Activated naive CD4-positive, alpha-beta T cell treated with anti-CD3 and anti-CD28 coated beads, Interleukin-2, amount 10 ng/mL, durations not matched to agents 7 days and 5 days (primary cell): ENCODE measurements at regions not wholly inside any gene's neighbourhood (a gene's known extent, or its start where the extent isn't known, plus 50 kb on each side); places are given as distances from the start of the nearest gene placed in this dataset.
"Not testable (repeated sequence)": the region's sequence is repeated elsewhere in the genome, so short reads cannot be mapped to it uniquely, and the experiment has no call there.

ENCODE experiments used
- CTCF ChIA-PET: fragments of 350-600 bp; sonication (Branson Sonifier 250); formaldehyde crosslinking; loops from one replicate; lab custom pipeline; 2021; ENCODE audit warnings: antibody characterized with exemption; lab: Charles Lee
- DNase-seq: peaks from one replicate; pipeline ENCODE4 v3.0.0-alpha.2; 2020
- H3K27ac Mint-ChIP-seq: one replicate; pipeline ENCODE4 v1.8.0; 2021; ENCODE audit warnings: mild to moderate bottlenecking, moderate library complexity, mixed read lengths
- H3K27me3 Mint-ChIP-seq: one replicate; pipeline ENCODE4 v1.8.0; 2021; ENCODE audit warnings: mild to moderate bottlenecking, mixed read lengths
- H3K36me3 Mint-ChIP-seq: one replicate; pipeline ENCODE4 v1.8.0; 2021; ENCODE audit warnings: mixed read lengths
- H3K4me1 Mint-ChIP-seq: one replicate; pipeline ENCODE4 v1.8.0; 2021; ENCODE audit warnings: mixed read lengths
- H3K4me3 Mint-ChIP-seq: one replicate; pipeline ENCODE4 v1.8.0; 2021; ENCODE audit warnings: mild to moderate bottlenecking, moderate library complexity, mixed read lengths
- H3K9me3 Mint-ChIP-seq: one replicate; pipeline ENCODE4 v1.8.0; 2021; ENCODE audit warnings: mixed read lengths

- Mint-ChIP-seq H3K27me3 (peaks cover 15% of the 10 kb centered on the region), H3K36me3 (no peaks in the 10 kb centered on the region), H3K4me1 (no peaks in the 10 kb centered on the region), H3K27ac (no peak overlapping the region), H3K4me3 (no peak overlapping the region), H3K9me3 (no peaks in the 10 kb centered on the region)
- CTCF ChIA-PET: no interaction called here
- no peak for DNase-seq
Observed at GRCh38 chr1:5616366-5617178, 375.7 kb downstream of the NPHP4 start.

- CTCF ChIA-PET: no interaction called here
- Mint-ChIP-seq H3K9me3 (no peaks in the 10 kb centered on the region), H3K36me3 (no peaks in the 10 kb centered on the region), H3K4me1 (no peaks in the 10 kb centered on the region), H3K27ac (no peak overlapping the region), H3K27me3 (peaks cover 12% of the 10 kb centered on the region), H3K4me3 (no peak overlapping the region)
- DNase-seq: no peak
Observed at GRCh38 chr1:5615076-5615475, 377.1 kb downstream of the NPHP4 start.

GRCh38 chr1:5613900-5614299 lies 378.3 kb downstream of the NPHP4 start:
- no peak overlapping the region for H3K27ac Mint-ChIP-seq
- no peaks in the 10 kb centered on the region for H3K36me3 Mint-ChIP-seq
- H3K4me3 Mint-ChIP-seq: no peak overlapping the region
- H3K27me3 Mint-ChIP-seq: peaks cover 9% of the 10 kb centered on the region
- no peaks in the 10 kb centered on the region for H3K9me3 Mint-ChIP-seq
- CTCF ChIA-PET: no interaction called here
- no peaks in the 10 kb centered on the region for H3K4me1 Mint-ChIP-seq
- no peak for DNase-seq

GRCh38 chr1:5611851-5612250 lies 380.4 kb downstream of the NPHP4 start:
- DNase-seq: no peak
- H3K4me1 Mint-ChIP-seq: no peaks in the 10 kb centered on the region
- CTCF ChIA-PET: no interaction called here
- H3K9me3 Mint-ChIP-seq: no peaks in the 10 kb centered on the region
- H3K27ac Mint-ChIP-seq: no peak overlapping the region
- H3K36me3 Mint-ChIP-seq: no peaks in the 10 kb centered on the region
- no peak overlapping the region for H3K4me3 Mint-ChIP-seq
- H3K27me3 Mint-ChIP-seq: peaks cover 7% of the 10 kb centered on the region

GRCh38 chr1:5611431-5611830 lies 380.8 kb downstream of the NPHP4 start:
- Mint-ChIP-seq H3K27me3 (peaks cover 3% of the 10 kb centered on the region), H3K27ac (no peak overlapping the region), H3K36me3 (no peaks in the 10 kb centered on the region), H3K9me3 (no peaks in the 10 kb centered on the region), H3K4me3 (no peak overlapping the region), H3K4me1 (no peaks in the 10 kb centered on the region)
- DNase-seq: no peak
- CTCF ChIA-PET: no interaction called here

- Mint-ChIP-seq H3K27me3 (no peaks in the 10 kb centered on the region), H3K9me3 (no peaks in the 10 kb centered on the region), H3K27ac (no peak overlapping the region), H3K36me3 (no peaks in the 10 kb centered on the region), H3K4me1 (no peaks in the 10 kb centered on the region), H3K4me3 (no peak overlapping the region)
- no peak for DNase-seq
- CTCF ChIA-PET: no interaction called here
Observed at GRCh38 chr1:5610432-5610831, 381.8 kb downstream of the NPHP4 start.

GRCh38 chr1:5603353-5604104 lies 388.7 kb downstream of the NPHP4 start:
- Mint-ChIP-seq H3K9me3 (no peaks in the 10 kb centered on the region), H3K27me3 (peaks cover 13% of the 10 kb centered on the region), H3K27ac (no peak overlapping the region), H3K4me1 (no peaks in the 10 kb centered on the region), H3K36me3 (no peaks in the 10 kb centered on the region), H3K4me3 (no peak overlapping the region)
- CTCF ChIA-PET: no interaction called here
- DNase-seq: no peak

- DNase-seq, H3K4me3 Mint-ChIP-seq, CTCF ChIA-PET, H3K4me1 Mint-ChIP-seq, H3K27ac Mint-ChIP-seq, H3K36me3 Mint-ChIP-seq, H3K9me3 Mint-ChIP-seq: not testable (repeated sequence)
- peaks cover 13% of the 10 kb centered on the region for H3K27me3 Mint-ChIP-seq
Observed at GRCh38 chr1:5602718-5603117, 389.5 kb downstream of the NPHP4 start.

GRCh38 chr1:5601516-5601915 lies 390.7 kb downstream of the NPHP4 start:
- Mint-ChIP-seq H3K4me1 (no peaks in the 10 kb centered on the region), H3K27ac (no peak overlapping the region), H3K27me3 (peaks cover 13% of the 10 kb centered on the region), H3K36me3 (no peaks in the 10 kb centered on the region), H3K4me3 (no peak overlapping the region), H3K9me3 (no peaks in the 10 kb centered on the region)
- CTCF ChIA-PET: no interaction called here
- DNase-seq: no peak

- H3K9me3 Mint-ChIP-seq: no peaks in the 10 kb centered on the region
- DNase-seq: no peak
- no peaks in the 10 kb centered on the region for H3K4me1 Mint-ChIP-seq
- H3K27ac Mint-ChIP-seq: no peak overlapping the region
- CTCF ChIA-PET: no interaction called here
- H3K36me3 Mint-ChIP-seq: no peaks in the 10 kb centered on the region
- H3K4me3 Mint-ChIP-seq: no peak overlapping the region
- H3K27me3 Mint-ChIP-seq: peaks cover 13% of the 10 kb centered on the region
Observed at GRCh38 chr1:5599541-5599940, 392.7 kb downstream of the NPHP4 start.

- H3K27me3 Mint-ChIP-seq: peaks cover 8% of the 10 kb centered on the region
- no peak overlapping the region for H3K27ac Mint-ChIP-seq
- no peaks in the 10 kb centered on the region for H3K9me3 Mint-ChIP-seq
- H3K4me3 Mint-ChIP-seq: no peak overlapping the region
- no peak for DNase-seq
- CTCF ChIA-PET: no interaction called here
- no peaks in the 10 kb centered on the region for H3K36me3 Mint-ChIP-seq
- H3K4me1 Mint-ChIP-seq: no peaks in the 10 kb centered on the region
Observed at GRCh38 chr1:5598824-5599395, 393.3 kb downstream of the NPHP4 start.

GRCh38 chr1:5597991-5598823 lies 394.0 kb downstream of the NPHP4 start:
- no peaks in the 10 kb centered on the region for H3K9me3 Mint-ChIP-seq
- H3K36me3 Mint-ChIP-seq: no peaks in the 10 kb centered on the region
- H3K4me3 Mint-ChIP-seq: no peak overlapping the region
- no peak overlapping the region for H3K27ac Mint-ChIP-seq
- DNase-seq: no peak
- H3K4me1 Mint-ChIP-seq: no peaks in the 10 kb centered on the region
- CTCF ChIA-PET: interaction anchor here (0.7 kb wide), 1 partner anchor 1460 kb away, joined by 3 read pairs; no protein-coding TSS in a partner anchor
- peaks cover under 1% of the 10 kb centered on the region for H3K27me3 Mint-ChIP-seq

GRCh38 chr1:5597171-5597850 lies 394.9 kb downstream of the NPHP4 start:
- H3K4me3 Mint-ChIP-seq: no peak overlapping the region
- no peak overlapping the region for H3K27ac Mint-ChIP-seq
- H3K36me3 Mint-ChIP-seq: no peaks in the 10 kb centered on the region
- no peaks in the 10 kb centered on the region for H3K4me1 Mint-ChIP-seq
- DNase-seq: no peak
- no peaks in the 10 kb centered on the region for H3K9me3 Mint-ChIP-seq
- H3K27me3 Mint-ChIP-seq: no peaks in the 10 kb centered on the region
- CTCF ChIA-PET: interaction anchor here (0.7 kb wide), 1 partner anchor 1461 kb away, joined by 3 read pairs; no protein-coding TSS in a partner anchor
